OCI-LY7 (cell line): ENCODE measurements at regions not wholly inside any gene's neighbourhood (a gene's known extent, or its start where the extent isn't known, plus 50 kb on each side); places are given as distances from the start of the nearest gene placed in this dataset.

Source experiments
- BruUV-seq: library from RNA; stranded (reverse); fragments of 400-500 nt; replicated peaks from 2 replicates; lab custom pipeline; 2021; lab: Mats Ljungman, UMichigan
- CTCF ChIA-PET: fragments of 300-600 bp; sonication (Branson Sonifier 250); formaldehyde crosslinking; loops from one replicate; lab custom pipeline; 2022; ENCODE audit warnings: antibody characterized with exemption; ENCODE audit not compliant: unreplicated experiment; lab: Charles Lee
- POLR2A ChIA-PET: fragments of 300-600 bp; sonication (Branson Sonifier 250); formaldehyde crosslinking; loops from one replicate; lab custom pipeline; 2022; ENCODE audit warnings: antibody characterized with exemption; lab: Charles Lee
- DNase-seq: peaks from one replicate; pipeline ENCODE4 v3.0.0-alpha.2; 2015; ENCODE audit warnings: low spot score
- H2AFZ ChIP-seq: fragments of 200-600 bp; sonication (generic), shearing (Covaris generic); 2 replicates; pipeline ENCODE4 v1.6.1; 2014; ENCODE audit warnings: mild to moderate bottlenecking, antibody characterized with exemption, low read length, moderate library complexity
- H3K27ac ChIP-seq: fragments of 200-600 bp; sonication (generic); 2 replicates; pipeline ENCODE4 v1.5.1; 2014; ENCODE audit warnings: mixed run types, low read depth, mild to moderate bottlenecking, moderate library complexity, low read length, inconsistent platforms; ENCODE audit not compliant: poor library complexity, severe bottlenecking
- H3K36me3 ChIP-seq: fragments of 200-600 bp; sonication (generic); 2 replicates; pipeline ENCODE4 v1.6.1; 2014; ENCODE audit warnings: mild to moderate bottlenecking, antibody characterized with exemption, low read length, moderate library complexity, mixed read lengths; ENCODE audit not compliant: insufficient read depth
- H3K4me1 ChIP-seq: fragments of 200-600 bp; sonication (generic); 2 replicates; pipeline ENCODE4 v1.5.1; 2014; ENCODE audit warnings: mild to moderate bottlenecking, low read length; ENCODE audit not compliant: insufficient read depth, poor library complexity, severe bottlenecking
- H3K4me2 ChIP-seq: fragments of 200-600 bp; sonication (generic); 2 replicates; pipeline ENCODE4 v1.6.1; 2014; ENCODE audit warnings: mild to moderate bottlenecking, low read length
- H3K4me3 ChIP-seq: fragments of 200-600 bp; sonication (generic); 2 replicates; pipeline ENCODE4 v1.5.1; 2014; ENCODE audit warnings: mild to moderate bottlenecking, low read depth, low read length; ENCODE audit not compliant: poor library complexity, severe bottlenecking
- H3K79me2 ChIP-seq: fragments of 200-600 bp; sonication (generic); 2 replicates; pipeline ENCODE4 v1.6.1; 2016; ENCODE audit warnings: low read depth, mild to moderate bottlenecking, low read length, moderate library complexity, mixed read lengths; ENCODE audit not compliant: insufficient read depth
- H3K9me2 ChIP-seq: fragments of 200-600 bp; sonication (generic); 2 replicates; pipeline ENCODE4 v1.6.1; 2016; ENCODE audit warnings: mild to moderate bottlenecking, low read length, mixed read lengths; ENCODE audit not compliant: insufficient read depth
- H3K9me3 ChIP-seq: fragments of 200-600 bp; sonication (generic); 2 replicates; pipeline ENCODE4 v1.6.1; 2014; ENCODE audit warnings: mild to moderate bottlenecking, mixed run types, low read length, mixed read lengths
- H4K20me1 ChIP-seq: fragments of 200-600 bp; sonication (generic); 2 replicates; pipeline ENCODE4 v1.6.1; 2014; ENCODE audit warnings: mild to moderate bottlenecking, antibody characterized with exemption, low read length, moderate library complexity, mixed read lengths; ENCODE audit not compliant: insufficient read depth
- EZH2phosphoT487 ChIP-seq: fragments of 200-600 bp; sonication (generic); IDR thresholded peaks from 2 replicates; pipeline ENCODE4 v1.6.1; 2018; ENCODE audit warnings: low read depth, borderline replicate concordance, mild to moderate bottlenecking, mixed run types, antibody characterized with exemption, low read length, moderate library complexity, mixed read lengths
- intact Hi-C: fragments of 100-400 bp; cut with micrococcal nuclease; formaldehyde crosslinking; loops from one replicate; pipeline ENCODE4 v1.10.0; 2022; ENCODE audit not compliant: unreplicated experiment
- TF ChIP-seq, protein P1 (sequence below): fragments of 200-600 bp; sonication (generic); conservative IDR thresholded peaks from 2 replicates; pipeline ENCODE4 v1.5.1; 2014; ENCODE audit warnings: mild to moderate bottlenecking, antibody characterized with exemption, low read length, moderate library complexity, mixed read lengths

GRCh38 chr2:64341461-64341860 lies 112.5 kb upstream of the LGALSL start:
- ChIA-PET POLR2A (interaction anchor here (0.5 kb wide), 1 partner anchor 258 kb away, joined by 3 read pairs; no protein-coding TSS in a partner anchor), CTCF (no interaction called here)
- no peak overlapping the region for H2AFZ ChIP-seq
- H3K9me2 ChIP-seq = no peaks in the 10 kb centered on the region
- no TSS peak for BruUV-seq
- intact Hi-C loops = no loop called here
- H3K36me3 ChIP-seq = no peaks in the 10 kb centered on the region
- no peak for DNase-seq
- no peaks in the 10 kb centered on the region for H3K9me3 ChIP-seq
- TF ChIP-seq, protein P1, sequence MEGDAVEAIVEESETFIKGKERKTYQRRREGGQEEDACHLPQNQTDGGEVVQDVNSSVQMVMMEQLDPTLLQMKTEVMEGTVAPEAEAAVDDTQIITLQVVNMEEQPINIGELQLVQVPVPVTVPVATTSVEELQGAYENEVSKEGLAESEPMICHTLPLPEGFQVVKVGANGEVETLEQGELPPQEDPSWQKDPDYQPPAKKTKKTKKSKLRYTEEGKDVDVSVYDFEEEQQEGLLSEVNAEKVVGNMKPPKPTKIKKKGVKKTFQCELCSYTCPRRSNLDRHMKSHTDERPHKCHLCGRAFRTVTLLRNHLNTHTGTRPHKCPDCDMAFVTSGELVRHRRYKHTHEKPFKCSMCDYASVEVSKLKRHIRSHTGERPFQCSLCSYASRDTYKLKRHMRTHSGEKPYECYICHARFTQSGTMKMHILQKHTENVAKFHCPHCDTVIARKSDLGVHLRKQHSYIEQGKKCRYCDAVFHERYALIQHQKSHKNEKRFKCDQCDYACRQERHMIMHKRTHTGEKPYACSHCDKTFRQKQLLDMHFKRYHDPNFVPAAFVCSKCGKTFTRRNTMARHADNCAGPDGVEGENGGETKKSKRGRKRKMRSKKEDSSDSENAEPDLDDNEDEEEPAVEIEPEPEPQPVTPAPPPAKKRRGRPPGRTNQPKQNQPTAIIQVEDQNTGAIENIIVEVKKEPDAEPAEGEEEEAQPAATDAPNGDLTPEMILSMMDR = no peak
- no peak for TF ChIP-seq EZH2phosphoT487
- no peaks in the 10 kb centered on the region for H3K4me1 ChIP-seq
- H3K4me3 ChIP-seq = no peak overlapping the region
- H3K27ac ChIP-seq = no peak overlapping the region
- H3K4me2 ChIP-seq = no peak overlapping the region
- no peaks in the 10 kb centered on the region for H4K20me1 ChIP-seq
- H3K79me2 ChIP-seq = no peaks in the 10 kb centered on the region

DNA sequence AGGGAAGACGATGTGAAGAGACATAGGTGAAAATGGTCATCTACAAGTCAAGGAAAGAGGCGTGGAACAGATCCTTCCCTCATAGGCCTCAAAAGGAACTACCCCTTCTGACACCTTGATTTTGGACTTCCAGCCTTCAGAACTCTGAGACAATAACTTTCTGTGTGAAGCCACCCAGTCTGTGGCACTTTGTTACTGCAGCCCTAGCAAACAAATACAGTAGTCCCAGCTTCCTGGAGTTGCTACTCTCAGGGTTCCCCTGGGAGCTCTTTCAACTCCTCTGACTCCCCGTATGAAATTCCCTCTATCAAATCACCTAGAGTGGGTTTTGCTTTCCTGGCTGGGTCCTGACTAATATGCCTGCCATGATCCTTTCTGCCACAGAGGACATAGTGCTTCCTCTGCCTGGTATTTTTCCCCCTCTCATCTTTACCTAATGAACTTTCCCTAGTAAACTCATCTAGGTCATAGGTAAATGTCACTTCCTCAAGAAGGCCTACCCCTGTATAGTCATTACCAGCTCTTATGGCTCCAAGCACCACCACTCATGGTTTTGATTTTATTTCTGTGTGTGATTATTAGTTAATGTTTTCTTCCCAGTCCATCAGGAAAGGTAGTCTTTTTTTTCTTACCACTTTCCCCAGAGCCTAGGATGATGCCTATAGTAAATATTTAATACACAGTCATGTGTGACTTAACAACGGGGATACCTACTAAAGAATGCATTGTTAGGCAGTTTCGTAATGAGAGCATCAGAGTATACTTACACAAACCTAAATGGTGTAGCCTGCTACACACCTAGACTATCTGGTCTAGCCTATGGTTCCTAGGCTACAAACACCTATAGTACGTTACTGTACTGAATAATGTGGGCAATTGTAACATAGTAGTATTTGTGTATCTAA lies 111.5 kb upstream of the LGALSL start:
- Histone ChIP-seq H3K4me1 (no peaks in the 10 kb centered on the region), H2AFZ (peak overlapping the region; percentile 13; the same call in 1 of the 2 replicates), H3K9me2 (no peaks in the 10 kb centered on the region), H3K36me3 (no peaks in the 10 kb centered on the region), H3K27ac (no peak overlapping the region), H3K4me2 (no peak overlapping the region), H3K79me2 (no peaks in the 10 kb centered on the region), H3K4me3 (no peak overlapping the region), H4K20me1 (no peaks in the 10 kb centered on the region), H3K9me3 (no peaks in the 10 kb centered on the region)
- no peak for DNase-seq
- TF ChIP-seq, protein P1 = no peak
- TF ChIP-seq EZH2phosphoT487 = no peak
- POLR2A ChIA-PET = no interaction called here
- BruUV-seq = no TSS peak
- CTCF ChIA-PET = no interaction called here
- intact Hi-C loops = no loop called here
